ENCODE measurements at regions not wholly inside any gene's neighbourhood (a gene's known extent, or its start where the extent isn't known, plus 50 kb on each side); places are given as distances from the start of the nearest gene placed in this dataset.

DNA sequence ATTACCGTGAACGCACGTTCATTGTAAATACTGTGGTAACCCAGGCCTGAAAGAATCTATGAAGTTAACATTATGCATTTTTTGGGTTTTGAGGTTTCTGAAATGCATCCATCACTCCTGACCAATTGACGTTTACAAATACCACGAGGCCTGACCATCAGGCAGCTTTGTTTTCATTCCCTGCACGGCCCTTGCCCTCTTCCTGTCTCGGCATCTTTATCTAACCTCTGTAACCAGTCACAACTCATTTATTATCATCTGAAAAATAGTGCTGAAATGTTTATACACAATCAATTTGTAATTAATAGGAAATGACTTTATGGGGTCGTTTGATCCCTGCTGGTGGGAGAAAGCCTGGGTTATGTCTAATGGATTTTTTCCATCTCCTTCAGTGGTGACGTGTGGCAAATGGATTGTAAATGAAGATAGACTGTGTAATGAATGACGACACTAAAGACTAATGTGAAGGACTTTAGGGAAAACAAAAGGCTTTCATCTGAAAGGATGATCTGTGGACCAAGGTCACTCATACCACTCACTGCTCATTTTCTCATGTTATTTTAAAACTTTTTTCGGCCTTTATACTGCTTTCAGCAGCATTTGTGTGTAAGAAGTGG, 102.7 kb upstream of the SORBS2 start:
- TF ChIP-seq, protein P1, sequence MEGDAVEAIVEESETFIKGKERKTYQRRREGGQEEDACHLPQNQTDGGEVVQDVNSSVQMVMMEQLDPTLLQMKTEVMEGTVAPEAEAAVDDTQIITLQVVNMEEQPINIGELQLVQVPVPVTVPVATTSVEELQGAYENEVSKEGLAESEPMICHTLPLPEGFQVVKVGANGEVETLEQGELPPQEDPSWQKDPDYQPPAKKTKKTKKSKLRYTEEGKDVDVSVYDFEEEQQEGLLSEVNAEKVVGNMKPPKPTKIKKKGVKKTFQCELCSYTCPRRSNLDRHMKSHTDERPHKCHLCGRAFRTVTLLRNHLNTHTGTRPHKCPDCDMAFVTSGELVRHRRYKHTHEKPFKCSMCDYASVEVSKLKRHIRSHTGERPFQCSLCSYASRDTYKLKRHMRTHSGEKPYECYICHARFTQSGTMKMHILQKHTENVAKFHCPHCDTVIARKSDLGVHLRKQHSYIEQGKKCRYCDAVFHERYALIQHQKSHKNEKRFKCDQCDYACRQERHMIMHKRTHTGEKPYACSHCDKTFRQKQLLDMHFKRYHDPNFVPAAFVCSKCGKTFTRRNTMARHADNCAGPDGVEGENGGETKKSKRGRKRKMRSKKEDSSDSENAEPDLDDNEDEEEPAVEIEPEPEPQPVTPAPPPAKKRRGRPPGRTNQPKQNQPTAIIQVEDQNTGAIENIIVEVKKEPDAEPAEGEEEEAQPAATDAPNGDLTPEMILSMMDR (conservative IDR thresholded peaks at IDR 0.05) = no peak
- no peak overlapping the region for H3K27ac ChIP-seq

DNA sequence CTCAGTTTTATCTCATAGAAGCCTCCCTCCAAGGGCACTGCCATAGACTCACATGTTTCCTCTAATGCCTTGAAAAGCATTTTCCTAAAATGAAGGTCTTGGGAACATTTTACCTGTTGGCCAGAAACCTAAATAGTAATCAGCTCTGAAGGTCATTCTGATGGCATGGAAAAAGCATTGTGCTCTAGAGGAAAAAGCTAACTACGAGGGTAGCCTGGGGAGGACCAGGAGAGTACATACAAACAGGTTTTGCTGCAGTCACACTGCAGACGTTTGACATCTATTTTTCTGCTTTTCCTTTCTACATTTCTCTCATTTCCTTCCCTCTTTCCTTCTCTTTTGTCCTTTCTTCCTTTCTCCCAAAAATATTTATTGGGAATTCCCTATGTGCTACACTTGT, 103.3 kb upstream of the SORBS2 start:
- H3K27ac ChIP-seq = no peak overlapping the region
- TF ChIP-seq, protein P1 (conservative IDR thresholded peaks at IDR 0.05) = no peak

DNA sequence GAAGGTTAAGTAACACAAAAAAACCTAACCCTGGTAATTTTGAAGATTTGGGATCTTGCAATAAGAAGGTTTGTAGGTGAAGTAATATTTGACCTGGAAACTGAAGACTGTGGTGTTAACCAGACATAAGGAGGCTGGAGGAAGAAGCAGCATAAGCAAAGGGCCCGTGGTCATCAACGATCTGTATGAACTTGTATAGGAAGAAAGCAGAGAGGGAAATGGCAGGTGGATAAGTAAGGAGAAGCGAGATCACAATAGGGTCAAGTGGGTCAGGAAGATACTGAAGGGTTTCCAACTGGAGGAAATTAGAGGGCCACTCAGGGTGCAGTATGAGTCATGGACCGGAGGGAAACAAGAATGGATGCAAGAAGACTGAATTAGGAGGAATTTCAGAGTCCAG, 103.8 kb upstream of the SORBS2 start:
- TF ChIP-seq, protein P1 (conservative IDR thresholded peaks at IDR 0.05) = no peak
- H3K27ac ChIP-seq = no peak overlapping the region

DNA sequence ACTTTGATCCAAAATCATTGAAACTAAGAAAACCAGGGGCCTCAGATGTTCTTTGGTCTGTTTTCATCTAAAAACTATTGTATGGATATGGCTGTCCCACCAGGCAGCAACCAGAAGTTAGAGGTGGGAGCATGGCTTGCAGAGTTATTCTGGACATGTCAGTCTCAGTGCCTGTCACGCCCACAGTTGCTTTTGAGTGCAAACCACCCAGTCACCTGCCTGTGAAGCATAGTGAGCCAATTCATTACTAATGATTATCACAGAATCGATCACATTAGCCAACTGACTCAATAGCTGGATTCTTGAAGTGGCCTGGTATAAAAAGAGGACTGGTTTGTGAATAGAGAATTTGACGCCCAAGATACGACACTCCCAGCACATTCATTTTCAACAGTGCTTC, 104.2 kb upstream of the SORBS2 start:
- no peak overlapping the region for H3K27ac ChIP-seq
- TF ChIP-seq, protein P1 (conservative IDR thresholded peaks at IDR 0.05) = no peak

DNA sequence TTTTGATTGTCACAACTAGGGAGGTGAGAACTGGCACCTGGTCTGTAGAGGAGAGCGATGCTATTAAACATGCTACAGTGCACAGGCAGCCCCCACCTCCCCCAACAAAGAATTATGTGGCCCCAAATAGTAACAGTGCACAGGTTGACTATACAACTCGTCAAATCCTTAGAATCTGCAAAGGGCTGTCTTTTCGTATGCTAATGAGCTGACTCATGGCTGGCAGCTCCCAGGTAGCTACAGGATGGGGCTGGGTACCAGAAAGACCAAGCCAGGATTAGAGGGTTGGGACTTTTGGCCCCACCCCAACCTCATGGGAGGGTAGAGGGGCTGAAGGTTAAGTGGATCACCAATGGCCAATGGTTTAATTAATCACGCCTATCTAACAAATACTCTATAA, 104.7 kb upstream of the SORBS2 start:
- H3K27ac ChIP-seq = no peak overlapping the region
- TF ChIP-seq, protein P1 (conservative IDR thresholded peaks at IDR 0.05) = no peak

DNA sequence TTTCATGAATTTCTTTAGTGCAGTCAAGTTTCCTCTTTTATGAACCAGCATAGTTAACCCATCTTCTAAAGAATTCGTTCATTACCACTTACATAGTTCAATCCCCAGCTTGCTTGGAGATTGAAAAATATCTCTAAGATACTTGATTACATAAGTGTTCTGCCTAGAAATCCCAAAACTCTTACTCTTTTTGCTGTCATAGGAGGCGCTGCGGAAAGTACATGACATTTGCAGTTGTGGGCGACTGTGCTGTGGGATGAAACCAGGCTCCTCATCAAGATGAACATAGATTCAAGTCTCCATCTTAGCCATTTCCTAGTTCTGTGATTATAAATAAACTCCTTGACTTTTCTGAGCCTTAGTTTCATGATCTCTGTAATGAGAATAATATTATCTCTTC, 107.1 kb upstream of the SORBS2 start:
- no peak overlapping the region for H3K27ac ChIP-seq
- TF ChIP-seq, protein P1 (conservative IDR thresholded peaks at IDR 0.05) = no peak

DNA sequence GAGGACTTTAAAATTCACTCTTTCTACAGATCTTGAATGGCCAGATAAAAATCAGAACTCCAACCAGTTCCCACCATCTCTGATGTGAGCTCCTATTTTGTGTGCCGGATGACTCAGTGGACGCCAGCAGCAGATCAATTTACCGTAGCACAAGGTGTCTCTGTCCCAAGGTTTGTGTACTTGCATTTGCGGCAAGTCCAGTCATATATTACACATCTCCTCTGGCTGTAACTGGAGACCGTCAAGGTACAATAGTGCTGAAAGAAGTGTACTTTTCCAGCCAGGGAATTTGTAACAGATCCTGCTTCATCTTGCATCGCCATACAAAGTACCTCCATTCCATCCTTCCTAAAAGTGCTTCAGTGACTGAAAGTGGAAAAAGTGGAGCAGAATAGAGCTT, 108.2 kb upstream of the SORBS2 start:
- H3K27ac ChIP-seq = no peak overlapping the region

More for the DNA sequence above, 108.2 kb upstream of the SORBS2 start:
- TF ChIP-seq, protein P1 (conservative IDR thresholded peaks at IDR 0.05) = no peak
